Breast epithelium (tissue), 3 donors: ENCODE measurements at regions not wholly inside any gene's neighbourhood (a gene's known extent, or its start where the extent isn't known, plus 50 kb on each side); places are given as distances from the start of the nearest gene placed in this dataset.

Source experiments
- CTCF ChIP-seq, 3 donors: fragments of 450-650 bp; IDR thresholded peaks; one replicate each; pipeline ENCODE4 v1.5.1; 2016 to 2017; ENCODE audit warnings: antibody characterized with exemption in 3 of 3, mild to moderate bottlenecking in 3 of 3, moderate library complexity in 3 of 3
- POLR2AphosphoS5 ChIP-seq, 3 donors: sonication (generic); formaldehyde crosslinking; IDR thresholded peaks; one replicate each; pipeline ENCODE4 v1.6.1; 2017; ENCODE audit warnings: antibody characterized with exemption in 3 of 3

GRCh38 chr3:154660811-154661210 lies 230.8 kb upstream of the GPR149 start:
- TF ChIP-seq CTCF (IDR thresholded peaks at IDR 0.05) (no peak), POLR2AphosphoS5 (IDR thresholded peaks at IDR 0.05) (no peak)
